NCI-H82 treated with DMSO at 0.1 percent for 48 hours (cell line): ENCODE measurements at regions not wholly inside any gene's neighbourhood (a gene's known extent, or its start where the extent isn't known, plus 50 kb on each side); places are given as distances from the start of the nearest gene placed in this dataset.
"Not testable (repeated sequence)": the region's sequence is repeated elsewhere in the genome, so short reads cannot be mapped to it uniquely, and the experiment has no call there.

Experiments used
- DNase-seq: peaks from one replicate; lab custom pipeline; 2025; ENCODE audit not compliant: unreplicated experiment; lab: John Stamatoyannopoulos, UW

- DNase-seq = no peak
Observed at GRCh38 chr4:174183259-174183658, 100.2 kb downstream of the FBXO8 start.

DNA sequence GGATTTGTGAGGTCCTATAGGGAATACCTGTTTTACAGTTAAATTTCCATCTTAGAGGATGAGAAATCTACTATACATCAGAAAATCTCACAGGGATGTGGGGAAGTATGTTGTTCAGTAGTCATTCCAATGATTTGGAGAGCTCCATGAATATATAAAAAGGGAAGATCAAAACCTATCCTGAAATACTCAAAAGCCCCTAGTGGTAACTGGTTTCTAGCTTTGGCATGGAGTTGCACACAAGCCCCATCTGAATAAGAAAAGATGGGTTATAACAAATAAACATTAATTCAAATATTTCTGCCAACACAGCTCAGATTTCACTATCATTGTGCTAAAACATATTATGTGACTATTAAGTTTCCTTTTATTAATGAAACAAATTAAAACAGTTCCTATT, 101.6 kb downstream of the FBXO8 start:
- no peak for DNase-seq

DNA sequence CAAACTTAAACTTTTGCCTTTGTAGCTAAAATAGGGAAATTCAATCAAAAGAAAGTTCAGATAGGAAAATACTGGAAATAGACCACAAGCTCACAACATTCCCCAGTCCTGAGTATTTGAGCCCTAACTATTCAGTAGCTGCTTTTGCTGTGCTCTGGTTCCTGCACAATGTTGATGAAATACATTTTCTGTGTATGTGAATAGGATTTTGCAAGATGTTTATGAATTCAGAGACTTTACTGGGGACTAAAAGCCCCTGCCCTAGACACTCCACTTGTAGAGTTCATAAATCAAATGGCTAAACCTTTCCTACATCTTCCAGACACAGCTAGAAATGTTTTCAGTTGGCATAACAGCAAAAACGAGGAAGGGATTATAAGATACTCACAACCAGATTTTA, 105.9 kb downstream of the FBXO8 start:
- no peak for DNase-seq

DNA sequence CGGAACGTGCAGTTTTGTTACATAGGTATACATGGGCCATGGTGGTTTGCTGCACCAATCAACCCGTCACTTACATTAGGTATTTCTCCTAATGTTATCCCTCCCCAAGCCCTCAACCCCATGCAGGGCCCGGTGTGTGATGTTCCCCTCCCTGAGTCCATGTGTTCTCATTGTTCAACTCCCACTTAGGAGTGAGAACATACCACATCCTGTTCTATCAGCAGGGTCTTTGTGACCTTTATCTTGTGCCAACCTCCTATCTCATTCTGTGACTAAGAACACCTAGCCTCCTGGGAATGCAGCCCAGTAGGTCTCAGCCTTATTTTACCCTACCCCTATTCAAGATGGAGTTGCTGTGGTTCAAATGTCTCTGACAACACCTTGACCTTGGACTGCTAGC, 107.6 kb downstream of the FBXO8 start:
- DNase-seq = not testable (repeated sequence)

DNA sequence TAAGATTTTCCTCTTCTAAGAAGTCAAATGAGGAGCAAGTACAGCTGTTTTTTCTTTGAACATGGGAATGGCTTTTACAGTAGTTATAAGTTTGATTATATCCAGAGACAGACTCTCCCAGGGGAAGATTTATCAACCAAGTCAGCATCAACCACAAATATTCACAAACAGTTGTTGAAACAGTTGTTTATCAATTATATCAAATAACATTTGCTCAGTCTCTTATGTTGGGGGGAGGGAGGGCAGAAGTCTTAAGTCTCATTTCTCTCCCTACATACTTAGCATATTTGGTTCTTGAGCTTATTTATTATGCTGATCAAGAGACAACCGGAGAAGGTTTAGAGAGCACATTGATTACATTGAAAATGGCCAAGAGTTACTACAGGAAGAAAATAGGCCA, 110.1 kb downstream of the FBXO8 start:
- DNase-seq = no peak

DNA sequence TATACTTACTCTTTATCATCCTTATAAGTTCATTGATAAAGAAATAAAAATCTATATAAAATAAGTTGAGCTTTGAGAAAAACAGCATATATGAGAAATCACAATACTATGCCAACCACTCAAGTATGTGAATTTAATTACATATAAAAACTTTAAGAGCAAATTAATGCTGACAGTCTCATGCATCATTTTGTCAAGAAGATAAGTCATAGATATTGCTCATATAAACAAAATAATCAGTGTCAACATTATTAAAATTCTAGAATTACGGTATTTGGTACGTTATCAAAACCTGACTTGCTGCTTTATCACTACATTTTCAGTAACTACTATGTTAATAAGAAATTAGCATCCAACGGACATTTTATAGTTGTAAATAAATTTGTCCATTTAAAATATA, 111.2 kb downstream of the FBXO8 start:
- no peak for DNase-seq

DNA sequence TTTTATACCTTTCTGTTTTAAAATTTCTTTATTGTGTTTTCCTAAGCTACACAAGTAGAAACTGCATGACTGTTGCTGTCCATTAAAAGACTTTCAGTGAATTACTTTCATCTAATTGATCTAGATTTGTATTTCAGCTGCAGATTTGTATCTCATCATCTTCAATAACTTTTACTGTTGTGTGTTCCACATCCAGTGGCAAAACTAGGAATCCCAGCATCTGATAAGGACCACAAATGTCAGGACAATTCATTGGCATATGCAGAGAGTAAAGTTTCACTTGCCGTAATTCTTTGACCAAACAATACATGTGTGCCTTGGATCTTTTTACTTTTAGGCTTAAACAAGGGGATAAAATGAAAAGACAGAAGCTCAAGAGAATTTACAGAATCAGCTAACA, 112.6 kb downstream of the FBXO8 start:
- no peak for DNase-seq

DNA sequence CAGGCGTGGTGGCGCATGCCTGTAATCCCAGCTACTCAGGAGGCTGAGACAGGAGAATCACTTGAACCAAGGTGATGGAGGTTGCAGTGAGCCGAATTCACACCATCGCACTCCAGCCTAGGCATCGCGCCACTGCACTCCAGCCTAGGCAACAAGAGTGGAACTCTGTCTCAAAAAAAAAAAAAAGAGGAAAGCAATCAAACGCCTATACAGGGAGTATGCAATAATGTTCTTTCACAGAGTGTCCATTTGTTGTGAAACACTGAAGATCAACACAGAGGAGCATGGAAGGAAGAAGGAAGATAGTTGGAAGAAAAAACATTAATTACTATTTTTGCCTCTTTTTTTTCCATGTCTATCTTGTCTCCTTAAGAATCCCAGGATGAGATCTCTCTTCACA, 113.4 kb downstream of the FBXO8 start:
- no peak for DNase-seq

DNA sequence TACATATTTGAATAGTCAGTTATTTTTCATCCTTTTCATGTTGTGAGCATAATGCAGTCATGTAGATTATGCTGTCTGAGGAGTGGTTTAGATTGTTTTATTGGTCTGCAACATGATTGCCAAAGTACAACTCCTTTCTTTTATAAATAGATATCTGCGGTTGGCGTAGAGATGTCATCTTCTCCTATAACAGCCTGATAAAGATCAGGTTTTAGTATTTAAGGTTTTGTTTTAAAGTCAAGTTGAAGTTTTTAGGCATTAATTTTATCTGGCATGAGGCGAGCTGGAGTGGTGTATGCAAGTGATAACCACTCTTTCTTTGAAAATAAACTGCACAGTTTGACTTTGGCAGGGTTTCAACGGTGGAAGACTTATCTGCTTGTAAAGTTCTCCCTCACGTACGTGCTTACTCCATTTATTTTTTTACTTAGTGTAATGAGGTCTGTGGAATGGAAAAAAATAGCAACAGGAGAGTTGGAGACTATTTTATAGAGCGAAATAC, 126.3 kb downstream of the FBXO8 start:
- DNase-seq = no peak

GRCh38 chr4:174156239-174156826, 127.1 kb downstream of the FBXO8 start:
- DNase-seq = no peak

DNA sequence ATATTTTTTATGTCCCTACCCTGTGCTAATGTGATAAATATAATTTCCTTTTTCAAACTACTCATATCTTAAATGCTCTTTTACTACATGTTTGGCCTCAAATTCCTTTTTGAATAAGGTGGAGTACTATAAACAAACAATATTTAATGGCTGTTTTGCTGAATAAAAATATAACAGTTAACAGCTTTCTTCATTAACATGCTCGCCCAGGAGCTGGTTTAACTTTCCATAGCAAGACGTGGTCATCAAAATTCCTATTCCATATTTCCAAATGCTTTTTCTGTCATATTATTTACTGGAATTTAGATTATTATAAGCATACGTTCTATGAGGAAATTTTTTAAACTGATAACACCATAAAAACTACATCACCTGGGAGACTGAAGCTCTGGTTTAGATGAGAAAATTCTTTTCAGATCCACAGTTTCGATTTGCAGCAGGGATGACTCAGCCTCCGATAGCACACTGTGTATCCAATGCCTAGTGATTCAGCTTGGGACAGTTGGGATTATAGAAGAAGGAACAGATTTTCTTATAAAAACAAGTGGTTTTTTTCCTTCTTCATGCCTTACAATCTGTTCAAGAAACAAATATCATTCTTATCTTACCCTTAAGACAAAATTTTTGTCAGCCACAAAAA, 129.1 kb downstream of the FBXO8 start:
- no peak for DNase-seq

- DNase-seq = no peak
Observed at GRCh38 chr4:174152717-174153466, 130.6 kb downstream of the FBXO8 start.

DNA sequence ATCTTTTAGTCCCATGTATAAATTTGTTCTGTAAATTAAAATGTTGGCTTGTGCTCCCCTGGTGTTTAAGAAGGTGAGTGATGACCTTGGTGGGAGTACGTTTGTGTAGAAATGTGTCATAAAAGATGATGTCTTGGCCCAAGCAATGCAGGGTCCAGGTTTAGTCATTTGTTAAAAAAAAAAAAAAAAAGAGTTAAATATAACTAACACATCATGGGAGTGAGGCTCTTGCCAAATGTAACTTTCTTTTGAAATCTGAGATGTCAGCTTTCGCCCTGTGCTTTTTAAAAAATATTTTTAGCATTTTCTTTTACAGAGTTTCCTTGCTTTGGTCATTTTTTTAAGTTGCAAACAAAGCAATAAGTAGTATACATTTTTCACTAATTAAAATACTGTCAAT, 135.6 kb downstream of the FBXO8 start:
- no peak for DNase-seq

DNA sequence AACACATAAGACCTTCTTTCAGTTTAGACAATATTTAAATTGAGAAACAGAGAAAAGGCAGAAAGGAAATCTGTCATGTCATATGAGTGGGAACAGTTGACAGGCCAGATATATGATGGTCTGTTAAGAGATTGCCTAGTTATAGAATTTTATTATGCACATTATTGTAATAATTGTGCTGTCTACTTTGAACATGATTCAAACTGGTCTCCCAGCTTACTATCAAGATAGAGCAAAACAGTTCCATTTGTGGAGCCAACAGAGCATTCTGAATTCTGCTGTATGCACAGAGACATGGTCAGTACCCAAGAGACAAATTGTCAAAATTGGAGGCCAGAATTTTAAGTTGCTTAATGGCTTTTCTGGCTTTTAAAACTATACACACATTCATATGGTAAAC, 139.4 kb downstream of the FBXO8 start:
- no peak for DNase-seq

DNA sequence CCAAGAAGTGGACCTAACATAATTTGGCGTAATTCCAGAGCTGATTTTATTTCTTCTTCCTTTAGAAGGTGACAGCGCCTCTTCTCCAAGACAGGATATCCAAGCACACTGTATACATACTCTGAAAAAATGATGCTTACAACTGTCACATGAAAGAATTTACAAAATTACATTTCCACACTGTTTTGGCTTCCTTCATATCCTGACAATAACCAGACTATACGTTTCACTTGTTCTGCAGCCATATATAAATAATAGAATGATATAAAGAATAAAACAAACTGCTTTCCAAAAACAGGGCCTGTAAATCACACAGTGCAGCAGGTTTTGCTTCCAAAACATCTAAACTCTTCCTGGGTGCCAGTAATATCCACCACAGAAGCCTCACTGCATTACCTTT, 141.6 kb downstream of the FBXO8 start:
- no peak for DNase-seq

- no peak for DNase-seq
Observed at GRCh38 chr4:174138616-174139015, 144.9 kb downstream of the FBXO8 start.

DNA sequence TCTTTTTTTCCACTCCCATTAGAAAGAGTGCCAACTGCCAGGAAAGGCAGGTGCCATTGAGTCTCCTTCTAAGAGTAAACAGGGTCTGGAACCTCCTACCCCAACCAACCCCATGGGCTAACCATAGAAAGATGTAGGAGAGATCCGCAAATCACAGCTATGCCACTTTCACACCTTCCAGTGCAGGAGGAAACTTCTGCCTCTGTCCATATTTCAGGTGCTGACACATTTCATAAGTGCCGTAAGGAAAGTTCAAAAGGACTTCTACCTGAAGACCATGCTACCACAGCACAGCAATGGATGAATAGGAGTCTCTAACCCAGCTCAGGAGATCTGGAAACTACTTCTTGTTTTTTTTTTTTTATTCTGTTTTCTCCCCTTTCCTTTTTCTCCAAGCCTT, 145.8 kb downstream of the FBXO8 start:
- DNase-seq = no peak

GRCh38 chr4:174135936-174136406, 147.5 kb downstream of the FBXO8 start:
- DNase-seq = no peak

DNA sequence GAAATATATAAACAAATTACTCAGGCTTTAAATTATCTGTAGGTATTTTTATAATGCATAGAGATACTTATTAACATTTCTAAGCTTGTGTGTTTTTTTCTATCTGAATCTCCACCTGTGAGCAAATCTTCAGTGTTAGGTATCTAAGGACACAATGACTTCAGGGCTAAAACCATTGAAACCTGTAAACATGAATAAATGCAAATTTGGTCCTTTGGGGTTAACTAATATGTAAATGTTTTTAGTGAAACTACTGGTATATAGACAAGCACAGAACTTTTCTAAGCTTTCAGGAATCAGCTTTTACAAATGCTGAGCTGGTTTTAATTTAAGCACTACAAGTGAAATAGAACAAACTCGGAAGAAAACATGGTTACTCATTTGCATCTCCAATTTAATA, 147.9 kb downstream of the FBXO8 start:
- DNase-seq = no peak

DNA sequence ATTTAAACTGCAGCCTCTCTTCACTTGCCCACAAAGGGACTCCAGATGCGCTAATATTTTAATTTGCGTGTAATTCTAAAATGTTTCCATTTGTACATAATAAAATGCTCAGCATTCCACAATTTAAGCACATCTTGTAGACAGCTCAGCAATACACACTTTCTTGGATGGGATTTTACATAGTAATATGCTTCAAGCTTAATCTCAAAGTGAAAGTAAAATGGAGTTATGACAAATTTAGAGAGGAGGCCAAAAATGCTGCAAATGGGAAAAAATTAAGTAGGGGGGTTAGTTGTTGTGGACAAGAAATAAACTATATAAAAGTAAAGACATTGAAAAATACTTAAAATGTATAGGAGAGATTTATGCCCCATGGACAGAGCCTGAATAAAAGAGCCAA, 149.1 kb downstream of the FBXO8 start:
- no peak for DNase-seq

DNA sequence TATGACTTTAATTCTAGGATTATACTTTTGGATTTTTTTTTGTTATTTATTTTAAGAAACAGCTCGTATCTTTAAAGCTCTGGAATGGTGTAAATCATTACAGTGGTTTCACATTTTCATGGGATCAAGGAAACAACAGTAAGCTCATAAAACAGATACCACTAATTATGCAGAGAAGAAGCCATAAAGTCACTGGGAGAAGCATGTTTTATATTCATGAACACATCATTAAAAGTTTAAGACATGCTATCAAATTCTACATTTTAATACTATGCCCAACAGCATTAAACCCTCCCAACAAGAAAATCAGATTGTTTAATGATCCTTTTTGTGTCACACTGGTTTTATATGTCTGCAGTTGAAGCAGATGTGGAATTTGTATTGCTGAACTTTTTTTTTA, 149.9 kb downstream of the FBXO8 start:
- DNase-seq = no peak

- no peak for DNase-seq
Observed at GRCh38 chr4:174131901-174132300, 151.6 kb downstream of the FBXO8 start.
